RWPE2 (cell line): ENCODE measurements at regions not wholly inside any gene's neighbourhood (a gene's known extent, or its start where the extent isn't known, plus 50 kb on each side); places are given as distances from the start of the nearest gene placed in this dataset.

Experiments used
- ATAC-seq: fragments of 200-7000 bp; cut with Tn5 transposase; 3 replicates; pipeline ENCODE4 v1.9.1; 2021; ENCODE audit warnings: low read depth
- DNase-seq: peaks from one replicate; pipeline ENCODE4 v3.0.0-alpha.2; 2020; ENCODE audit warnings: low spot score
- H3K27ac ChIP-seq: fragments of 450-650 bp; 2 replicates; pipeline ENCODE4 v1.5.1; 2017; ENCODE audit warnings: mild to moderate bottlenecking; ENCODE audit not compliant: poor library complexity, severe bottlenecking
- H3K27me3 ChIP-seq: fragments of 250-450 bp; sonication (Bioruptor Pico); 2 replicates; pipeline ENCODE4 v1.5.1; 2021; ENCODE audit warnings: mild to moderate bottlenecking, moderate library complexity; ENCODE audit not compliant: insufficient read depth, poor library complexity, severe bottlenecking
- H3K36me3 ChIP-seq: fragments of 250-450 bp; sonication (Bioruptor Pico); 2 replicates; pipeline ENCODE4 v1.5.1; 2020; ENCODE audit warnings: low read depth, mild to moderate bottlenecking, moderate library complexity
- H3K4me1 ChIP-seq: fragments of 250-450 bp; sonication (Bioruptor Pico); 2 replicates; pipeline ENCODE4 v1.5.1; 2021; ENCODE audit warnings: mild to moderate bottlenecking, moderate library complexity; ENCODE audit not compliant: insufficient read depth, poor library complexity, severe bottlenecking
- H3K4me3 ChIP-seq: fragments of 250-450 bp; sonication (Bioruptor Pico); 2 replicates; pipeline ENCODE4 v1.5.1; 2021; ENCODE audit warnings: mild to moderate bottlenecking, moderate library complexity; ENCODE audit not compliant: severe bottlenecking
- H3K9me3 ChIP-seq: fragments of 250-450 bp; sonication (Bioruptor Pico); 2 replicates; pipeline ENCODE4 v1.5.1; 2021; ENCODE audit warnings: mild to moderate bottlenecking, moderate library complexity; ENCODE audit not compliant: severe bottlenecking
- CTCF ChIP-seq: fragments of 450-650 bp; IDR thresholded peaks from one replicate; pipeline ENCODE4 v1.5.1; 2017; ENCODE audit warnings: mild to moderate bottlenecking, moderate library complexity; ENCODE audit not compliant: poor library complexity, severe bottlenecking

GRCh38 chr5:74322191-74322590, 318.3 kb downstream of the ENC1 start:
- no peak for TF ChIP-seq CTCF
- H3K27ac ChIP-seq = no peak overlapping the region
- no peaks in the 10 kb centered on the region for H3K9me3 ChIP-seq
- H3K27me3 ChIP-seq = no peaks in the 10 kb centered on the region
- no peak for DNase-seq
- ATAC-seq = no peak
- H3K36me3 ChIP-seq = no peaks in the 10 kb centered on the region
- H3K4me3 ChIP-seq = no peak overlapping the region
- peaks cover 37% of the 10 kb centered on the region for H3K4me1 ChIP-seq

- Histone ChIP-seq H3K36me3 (no peaks in the 10 kb centered on the region), H3K27ac (no peak overlapping the region), H3K4me1 (peaks cover 36% of the 10 kb centered on the region), H3K9me3 (no peaks in the 10 kb centered on the region), H3K4me3 (no peak overlapping the region), H3K27me3 (no peaks in the 10 kb centered on the region)
- no peak for TF ChIP-seq CTCF
- ATAC-seq = no peak
- DNase-seq = no peak
These were observed 319.2 kb downstream of the ENC1 start for GRCh38 chr5:74321326-74321725.

- H3K9me3 ChIP-seq = no peaks in the 10 kb centered on the region
- H3K27ac ChIP-seq = no peak overlapping the region
- no peaks in the 10 kb centered on the region for H3K36me3 ChIP-seq
- DNase-seq (no peak), ATAC-seq (peak; percentile 44)
- no peaks in the 10 kb centered on the region for H3K27me3 ChIP-seq
- no peak overlapping the region for H3K4me3 ChIP-seq
- TF ChIP-seq CTCF = no peak
- peaks cover 36% of the 10 kb centered on the region for H3K4me1 ChIP-seq
These were observed 320.0 kb downstream of the ENC1 start for GRCh38 chr5:74320526-74320925.

- no peaks in the 10 kb centered on the region for H3K36me3 ChIP-seq
- H3K27ac ChIP-seq = peak overlapping the region; percentile 1
- no peaks in the 10 kb centered on the region for H3K27me3 ChIP-seq
- no peak for TF ChIP-seq CTCF
- DNase-seq (no peak), ATAC-seq (no peak)
- no peak overlapping the region for H3K4me3 ChIP-seq
- H3K9me3 ChIP-seq = no peaks in the 10 kb centered on the region
- H3K4me1 ChIP-seq = peaks cover 44% of the 10 kb centered on the region
These were observed 321.5 kb downstream of the ENC1 start for GRCh38 chr5:74319076-74319475.

- Histone ChIP-seq H3K27ac (peak overlapping the region; percentile 66), H3K4me3 (no peak overlapping the region), H3K27me3 (no peaks in the 10 kb centered on the region), H3K4me1 (peaks cover 44% of the 10 kb centered on the region), H3K36me3 (no peaks in the 10 kb centered on the region), H3K9me3 (no peaks in the 10 kb centered on the region)
- TF ChIP-seq CTCF = no peak
- ATAC-seq (peak; percentile 93), DNase-seq (peak; percentile 85)
These were observed 324.4 kb downstream of the ENC1 start for GRCh38 chr5:74316064-74316603.
